IMR-90 (cell line): ENCODE measurements at regions not wholly inside any gene's neighbourhood (a gene's known extent, or its start where the extent isn't known, plus 50 kb on each side); places are given as distances from the start of the nearest gene placed in this dataset.

Experiments used
- ATAC-seq: fragments of 200-7000 bp; cut with Tn5 transposase; 2 replicates; pipeline ENCODE4 v1.9.1; 2020; ENCODE audit warnings: low read depth, mild to moderate bottlenecking, moderate library complexity
- BruUV-seq: library from RNA; stranded (reverse); fragments of 400-500 nt; replicated peaks from 2 replicates; lab custom pipeline; 2021; lab: Mats Ljungman, UMichigan
- CTCF ChIA-PET: fragments of 300-600 bp; formaldehyde crosslinking; extraction: SDS; loops from one replicate; lab custom pipeline; 2021; ENCODE audit warnings: antibody characterized with exemption; lab: Yijun Ruan, JAX
- POLR2A ChIA-PET: fragments of 300-600 bp; sonication (Branson Sonifier 250); formaldehyde crosslinking; loops from one replicate; lab custom pipeline; 2022; ENCODE audit warnings: antibody characterized with exemption; ENCODE audit not compliant: unreplicated experiment; lab: Charles Lee
- DNase-seq: peaks from one replicate; pipeline ENCODE4 v3.0.0; 2013
- H2AFZ ChIP-seq: replicated peaks from 2 replicates; pipeline ENCODE3; 2013; ENCODE audit warnings: low read length, mild to moderate bottlenecking; ENCODE audit not compliant: poor library complexity
- H2AK5ac ChIP-seq: 2 replicates; pipeline ENCODE4 v1.6.1; 2013; ENCODE audit warnings: low read depth, low read length, inconsistent platforms
- H2AK9ac ChIP-seq: replicated peaks from 2 replicates; pipeline ENCODE3; 2013; ENCODE audit warnings: mild to moderate bottlenecking, low read depth, low read length, moderate library complexity; ENCODE audit not compliant: poor library complexity
- H2BK120ac ChIP-seq: 2 replicates; pipeline ENCODE4 v1.6.1; 2013; ENCODE audit warnings: low read depth, low read length, inconsistent platforms
- H2BK15ac ChIP-seq: 3 replicates; pipeline ENCODE4 v1.6.1; 2013; ENCODE audit warnings: low read depth, low read length, inconsistent platforms
- H2BK20ac ChIP-seq: 2 replicates; pipeline ENCODE4 v1.6.1; 2013; ENCODE audit warnings: low read depth, mild to moderate bottlenecking, inconsistent platforms, low read length, moderate library complexity
- H2BK5ac ChIP-seq: 2 replicates; pipeline ENCODE4 v1.6.1; 2013; ENCODE audit warnings: mild to moderate bottlenecking, low read depth, low read length, inconsistent platforms; ENCODE audit not compliant: poor library complexity, severe bottlenecking
- H3K14ac ChIP-seq: replicated peaks from 2 replicates; pipeline ENCODE4 v1.6.1; 2013; ENCODE audit warnings: low read depth, low read length, inconsistent platforms
- H3K18ac ChIP-seq: 2 replicates; pipeline ENCODE4 v1.6.1; 2013; ENCODE audit warnings: low read depth, low read length, control low read depth
- H3K23ac ChIP-seq: 2 replicates; pipeline ENCODE4 v1.6.1; 2013; ENCODE audit warnings: low read depth, low read length, inconsistent platforms
- H3K27ac ChIP-seq: 2 replicates; pipeline ENCODE4 v1.5.1; 2013; ENCODE audit warnings: mild to moderate bottlenecking, control low read depth, low read length; ENCODE audit not compliant: insufficient read depth
- H3K27me3 ChIP-seq: 2 replicates; pipeline ENCODE4 v1.6.1; 2013; ENCODE audit warnings: low read length; ENCODE audit not compliant: control insufficient read depth, insufficient read depth
- H3K36me3 ChIP-seq: 2 replicates; pipeline ENCODE4 v1.6.1; 2013; ENCODE audit warnings: low read length, mixed read lengths; ENCODE audit not compliant: control insufficient read depth, insufficient read depth
- H3K4ac ChIP-seq: 2 replicates; pipeline ENCODE4 v1.6.1; 2013; ENCODE audit warnings: low read depth, low read length, inconsistent platforms
- H3K4me1 ChIP-seq: 2 replicates; pipeline ENCODE4 v1.6.1; 2013; ENCODE audit warnings: low read length, mixed read lengths; ENCODE audit not compliant: control insufficient read depth, insufficient read depth
- H3K4me2 ChIP-seq: 2 replicates; pipeline ENCODE4 v1.6.1; 2013; ENCODE audit warnings: low read depth, mild to moderate bottlenecking, control low read depth, low read length, moderate library complexity
- H3K4me3 ChIP-seq: 2 replicates; pipeline ENCODE4 v1.5.1; 2013; ENCODE audit warnings: low read depth, mild to moderate bottlenecking, control low read depth, low read length, moderate library complexity; ENCODE audit not compliant: insufficient read depth
- H3K56ac ChIP-seq: 2 replicates; pipeline ENCODE4 v1.6.1; 2013; ENCODE audit warnings: low read length, inconsistent platforms; ENCODE audit not compliant: insufficient read depth; ENCODE audit errors: extremely low read depth
- H3K79me1 ChIP-seq, 2 experiments: 2 replicates each; pipeline ENCODE4 v1.6.1; 2013; ENCODE audit warnings: low read length in 2 of 2, inconsistent platforms in 1 of 2, low read depth in 1 of 2
- H3K9ac ChIP-seq: 2 replicates; pipeline ENCODE4 v1.6.1; 2013; ENCODE audit warnings: low read depth, low read length, control low read depth
- H3K9me1 ChIP-seq: 2 replicates; pipeline ENCODE4 v1.6.1; 2013; ENCODE audit warnings: low read length, inconsistent platforms; ENCODE audit not compliant: insufficient read depth
- H3K9me3 ChIP-seq: 2 replicates; pipeline ENCODE4 v1.6.1; 2013; ENCODE audit warnings: low read length; ENCODE audit not compliant: control insufficient read depth, insufficient read depth
- H4K20me1 ChIP-seq: 2 replicates; pipeline ENCODE4 v1.6.1; 2013; ENCODE audit warnings: low read length, inconsistent platforms; ENCODE audit not compliant: insufficient read depth
- H4K5ac ChIP-seq: 2 replicates; pipeline ENCODE4 v1.6.1; 2013; ENCODE audit warnings: mild to moderate bottlenecking, low read depth, low read length, control low read depth
- H4K8ac ChIP-seq, 2 experiments: 2 replicates each; pipeline ENCODE4 v1.6.1; 2013; ENCODE audit warnings: low read depth in 2 of 2, low read length in 2 of 2, control low read depth in 1 of 2, inconsistent platforms in 1 of 2
- H4K91ac ChIP-seq: 2 replicates; pipeline ENCODE4 v1.6.1; 2013; ENCODE audit warnings: low read depth, low read length, inconsistent platforms; ENCODE audit not compliant: insufficient read depth
- BHLHE40 ChIP-seq: fragments of 150-350 bp; IDR thresholded peaks from 2 replicates; pipeline ENCODE4 v1.6.1; 2016; ENCODE audit warnings: mild to moderate bottlenecking, low read depth, low read length
- CEBPB ChIP-seq: IDR thresholded peaks from 2 replicates; pipeline ENCODE4 v1.6.1; 2012; ENCODE audit warnings: low read depth, low read length, improper control_type of control experiment
- CHD1 ChIP-seq: IDR thresholded peaks from 2 replicates; pipeline ENCODE4 v1.6.1; 2012; ENCODE audit warnings: low read depth, low read length, improper control_type of control experiment
- CTCF ChIP-seq: conservative IDR thresholded peaks from 2 replicates; pipeline ENCODE4 v1.5.1; 2012; ENCODE audit warnings: mild to moderate bottlenecking, low read depth, low read length, improper control_type of control experiment
- ELK1 ChIP-seq: fragments of 150-350 bp; IDR thresholded peaks from 2 replicates; pipeline ENCODE4 v1.6.1; 2016; ENCODE audit warnings: low read depth, mild to moderate bottlenecking, low read length, moderate library complexity, borderline replicate concordance
- FOS ChIP-seq: fragments of 150-350 bp; IDR thresholded peaks from 2 replicates; pipeline ENCODE4 v1.6.1; 2016; ENCODE audit warnings: low read depth, low read length
- MAFK ChIP-seq: IDR thresholded peaks from 2 replicates; pipeline ENCODE4 v1.6.1; 2012; ENCODE audit warnings: low read depth, low read length, improper control_type of control experiment
- MAZ ChIP-seq: IDR thresholded peaks from 2 replicates; pipeline ENCODE4 v1.6.1; 2012; ENCODE audit warnings: low read depth, mild to moderate bottlenecking, low read length, improper control_type of control experiment, moderate library complexity, borderline replicate concordance
- MXI1 ChIP-seq: IDR thresholded peaks from 2 replicates; pipeline ENCODE4 v1.6.1; 2012; ENCODE audit warnings: low read depth, mild to moderate bottlenecking, low read length, moderate library complexity, borderline replicate concordance
- NFE2L2 ChIP-seq: fragments of 150-350 bp; IDR thresholded peaks from 2 replicates; pipeline ENCODE4 v1.6.1; 2016; ENCODE audit warnings: low read depth, mild to moderate bottlenecking, low read length
- POLR2A ChIP-seq: IDR thresholded peaks from 2 replicates; pipeline ENCODE4 v1.6.1; 2012; ENCODE audit warnings: mild to moderate bottlenecking, low read depth, low read length
- RAD21 ChIP-seq: IDR thresholded peaks from 2 replicates; pipeline ENCODE4 v1.6.1; 2012; ENCODE audit warnings: low read length, improper control_type of control experiment
- RCOR1 ChIP-seq: IDR thresholded peaks from 2 replicates; pipeline ENCODE4 v1.6.1; 2012; ENCODE audit warnings: mild to moderate bottlenecking, low read length, improper control_type of control experiment; ENCODE audit not compliant: insufficient replicate concordance
- RFX5 ChIP-seq: IDR thresholded peaks from 2 replicates; pipeline ENCODE4 v1.8.0; 2012; ENCODE audit warnings: low read depth, mild to moderate bottlenecking, low read length, moderate library complexity
- SMC3 ChIP-seq: fragments of 150-350 bp; IDR thresholded peaks from 2 replicates; pipeline ENCODE4 v1.6.1; 2016; ENCODE audit warnings: low read depth, mild to moderate bottlenecking, antibody characterized with exemption, low read length, moderate library complexity
- USF2 ChIP-seq: fragments of 150-350 bp; IDR thresholded peaks from 2 replicates; pipeline ENCODE4 v1.6.1; 2017; ENCODE audit warnings: mild to moderate bottlenecking, antibody characterized with exemption, low read length, low read depth
- dilution Hi-C: fragments of 300-500 bp; cut with HindIII; formaldehyde crosslinking; loops from one replicate; pipeline ENCODE4 v1.14.3; 2018; ENCODE audit warnings: low sequenced_read_pairs; ENCODE audit not compliant: unreplicated experiment
- in situ Hi-C: fragments of 300-500 bp; cut with MboI; formaldehyde crosslinking; loops from 3 replicates; pipeline ENCODE4 v1.14.3; 2019; ENCODE audit warnings: low sequenced_read_pairs, inconsistent platforms, mixed read lengths
- intact Hi-C: fragments of 100-400 bp; cut with micrococcal nuclease; formaldehyde crosslinking; loops from 2 replicates; pipeline ENCODE4 v1.10.0; 2022

- TF ChIP-seq RCOR1 (no peak), CHD1 (no peak), FOS (no peak), POLR2A (no peak), CTCF (no peak), ELK1 (no peak), NFE2L2 (no peak), RFX5 (no peak), MAZ (no peak), BHLHE40 (no peak), USF2 (no peak), MXI1 (no peak), SMC3 (no peak), CEBPB (no peak), MAFK (no peak), RAD21 (no peak)
- POLR2A ChIA-PET, result no interaction called here
- Histone ChIP-seq H4K5ac (no peak overlapping the region), H3K4me3 (no peak overlapping the region), H2BK15ac (no peak overlapping the region), H2AFZ (no peak overlapping the region), H3K23ac (no peak overlapping the region), H3K4me1 (peaks cover 11% of the 10 kb centered on the region; the same call in 1 of the 2 replicates), H3K56ac (no peak overlapping the region), H2AK9ac (no peak overlapping the region), H3K9me3 (no peaks in the 10 kb centered on the region), H3K27me3 (no peaks in the 10 kb centered on the region), H3K4ac (no peak overlapping the region), H3K4me2 (no peak overlapping the region), H4K8ac (no peak overlapping the region), H3K79me1 (no peaks in the 10 kb centered on the region), H3K9ac (no peak overlapping the region), H2AK5ac (no peak overlapping the region), H2BK5ac (no peak overlapping the region), H4K91ac (no peak overlapping the region), H3K18ac (no peak overlapping the region), H4K20me1 (no peaks in the 10 kb centered on the region), H2BK120ac (no peak overlapping the region), H3K27ac (no peak overlapping the region), H3K14ac (no peak overlapping the region), H3K9me1 (peaks cover 3% of the 10 kb centered on the region; the same call in 1 of the 2 replicates), H2BK20ac (no peak overlapping the region), H3K36me3 (no peaks in the 10 kb centered on the region)
- dilution Hi-C loops (no loop called here), in situ Hi-C loops (no loop called here), intact Hi-C loops (no loop called here)
- DNase-seq, result no peak
- BruUV-seq, result no TSS peak
- ATAC-seq, result no peak
- CTCF ChIA-PET, result no interaction called here
Observed at GRCh38 chr7:79782906-79783305, 329.4 kb upstream of the MAGI2 start.
